ENCODE measurements at regions not wholly inside any gene's neighbourhood (a gene's known extent, or its start where the extent isn't known, plus 50 kb on each side); places are given as distances from the start of the nearest gene placed in this dataset.

DNA sequence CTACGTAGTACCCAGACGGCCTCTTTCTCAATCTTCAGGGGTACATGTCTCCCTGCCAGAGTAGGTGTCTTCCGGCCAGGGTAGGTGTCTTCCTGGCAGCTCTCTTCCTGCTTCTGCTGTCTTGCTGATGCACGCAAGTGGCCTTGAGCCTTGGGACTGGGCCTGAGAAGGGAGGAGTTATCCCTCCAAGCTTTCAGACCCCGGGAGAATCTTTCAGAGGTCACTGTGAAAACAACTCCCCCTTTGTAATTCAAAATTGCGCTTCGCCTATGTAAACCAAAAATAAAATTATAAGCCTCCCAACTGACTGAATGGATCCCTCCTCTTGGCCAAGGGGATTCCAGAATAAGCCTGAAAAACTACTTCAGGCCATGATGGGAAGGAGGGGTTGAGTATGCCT is 87.3 kb upstream of the NUDT4 start:
- ChIA-PET CTCF (no interaction called here), POLR2A (no interaction called here)
- TF ChIP-seq, protein P1, sequence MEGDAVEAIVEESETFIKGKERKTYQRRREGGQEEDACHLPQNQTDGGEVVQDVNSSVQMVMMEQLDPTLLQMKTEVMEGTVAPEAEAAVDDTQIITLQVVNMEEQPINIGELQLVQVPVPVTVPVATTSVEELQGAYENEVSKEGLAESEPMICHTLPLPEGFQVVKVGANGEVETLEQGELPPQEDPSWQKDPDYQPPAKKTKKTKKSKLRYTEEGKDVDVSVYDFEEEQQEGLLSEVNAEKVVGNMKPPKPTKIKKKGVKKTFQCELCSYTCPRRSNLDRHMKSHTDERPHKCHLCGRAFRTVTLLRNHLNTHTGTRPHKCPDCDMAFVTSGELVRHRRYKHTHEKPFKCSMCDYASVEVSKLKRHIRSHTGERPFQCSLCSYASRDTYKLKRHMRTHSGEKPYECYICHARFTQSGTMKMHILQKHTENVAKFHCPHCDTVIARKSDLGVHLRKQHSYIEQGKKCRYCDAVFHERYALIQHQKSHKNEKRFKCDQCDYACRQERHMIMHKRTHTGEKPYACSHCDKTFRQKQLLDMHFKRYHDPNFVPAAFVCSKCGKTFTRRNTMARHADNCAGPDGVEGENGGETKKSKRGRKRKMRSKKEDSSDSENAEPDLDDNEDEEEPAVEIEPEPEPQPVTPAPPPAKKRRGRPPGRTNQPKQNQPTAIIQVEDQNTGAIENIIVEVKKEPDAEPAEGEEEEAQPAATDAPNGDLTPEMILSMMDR (IDR thresholded peaks at IDR 0.05; ENCODE audit: control extremely low read depth, extremely low read depth, low read depth, missing control alignments): no peak
- DNase-seq (ENCODE audit: extremely low spot score): no peak

DNA sequence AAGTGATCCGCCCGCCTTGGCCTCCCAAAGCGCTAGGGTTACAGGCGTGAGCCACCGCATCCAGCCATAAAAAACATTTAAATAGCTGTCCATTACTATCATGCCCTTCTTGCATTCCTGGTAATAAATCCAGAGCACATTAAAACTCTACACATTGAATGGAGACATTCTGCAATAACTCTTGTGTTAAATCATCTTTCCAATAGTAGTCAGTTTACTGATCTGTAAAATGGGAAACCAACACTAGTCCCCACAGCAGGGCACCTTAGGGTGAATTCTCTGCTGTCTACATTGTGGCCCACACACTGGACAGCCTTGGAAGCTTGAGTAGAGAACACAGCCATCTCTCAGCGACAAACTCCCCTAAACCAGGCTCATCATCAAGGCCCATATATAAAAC is 85.5 kb upstream of the NUDT4 start:
- DNase-seq (ENCODE audit: extremely low spot score): no peak
- POLR2A ChIA-PET: no interaction called here
- TF ChIP-seq, protein P1 (IDR thresholded peaks at IDR 0.05; ENCODE audit: control extremely low read depth, extremely low read depth, low read depth, missing control alignments): no peak
- CTCF ChIA-PET: interaction anchor here (1.6 kb wide), 1 partner anchor 32 kb away, joined by 3 read pairs; no protein-coding TSS in a partner anchor

DNA sequence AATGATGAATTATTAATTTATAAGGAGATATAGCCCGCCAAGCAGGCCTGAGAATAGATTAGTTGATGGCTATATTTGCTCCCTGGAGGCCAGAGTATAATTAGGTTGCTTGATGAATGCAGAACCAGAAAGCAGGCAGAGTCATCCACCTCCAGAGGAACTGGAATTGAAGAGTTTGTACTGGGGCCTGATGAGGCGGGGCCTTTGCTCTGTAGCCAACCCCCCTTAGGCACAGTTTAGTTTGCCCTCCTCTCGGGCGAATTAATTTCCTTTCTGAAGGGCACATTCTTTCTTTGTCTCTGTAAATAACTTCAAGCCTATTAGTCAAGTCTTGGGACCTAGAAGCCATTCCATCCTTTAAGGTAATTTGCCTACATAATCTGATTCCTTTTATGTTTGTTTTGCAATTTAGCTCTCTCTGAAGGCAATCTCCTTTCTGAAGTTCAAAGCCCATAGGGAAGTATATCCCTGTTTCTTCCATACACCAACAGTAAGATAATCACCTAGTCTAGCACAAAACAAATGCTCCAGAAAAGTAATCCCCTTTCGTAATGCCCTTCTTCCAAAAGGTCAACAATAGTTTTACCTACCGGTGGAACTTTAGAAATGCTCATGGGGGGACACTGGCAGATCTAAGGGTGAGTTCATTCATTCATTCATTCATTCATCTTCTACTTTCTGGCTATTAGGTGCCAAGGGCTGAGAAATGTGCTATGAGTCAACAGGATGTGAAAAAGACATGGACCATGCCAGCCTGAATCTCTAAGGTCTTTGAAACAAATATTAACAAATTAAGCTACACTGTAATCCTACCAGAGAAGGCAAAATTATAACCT is 84.8 kb upstream of the NUDT4 start:
- DNase-seq (ENCODE audit: extremely low spot score): no peak
- TF ChIP-seq, protein P1 (IDR thresholded peaks at IDR 0.05; ENCODE audit: control extremely low read depth, extremely low read depth, low read depth, missing control alignments): no peak
- CTCF ChIA-PET: interaction anchor here (1.6 kb wide), 1 partner anchor 31 kb away, joined by 3 read pairs; no protein-coding TSS in a partner anchor
- POLR2A ChIA-PET: no interaction called here

DNA sequence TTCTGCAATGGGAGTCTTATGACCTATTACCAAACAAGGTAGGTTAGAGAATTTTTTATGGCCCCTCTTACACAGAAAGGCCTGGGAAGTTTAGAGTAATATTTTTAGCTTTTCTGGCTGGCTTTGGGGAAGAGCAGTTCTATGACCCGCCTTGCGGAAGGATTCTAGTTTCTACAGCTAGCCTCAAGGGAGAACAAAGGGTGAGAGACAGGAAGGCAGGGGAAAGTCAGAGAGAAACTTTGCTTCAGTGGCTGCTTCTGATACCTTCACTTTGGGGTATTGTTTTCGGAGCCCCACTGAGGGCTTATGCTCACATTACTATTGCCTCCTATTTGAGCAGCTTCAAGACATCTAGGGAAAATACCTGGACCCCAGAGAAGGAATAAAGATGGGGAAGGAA is 80.7 kb upstream of the NUDT4 start:
- POLR2A ChIA-PET: no interaction called here
- peak; percentile 56 for DNase-seq (ENCODE audit: extremely low spot score)
- CTCF ChIA-PET: interaction anchor here (1.0 to 2.4 kb wide), 7 partner anchors 8 to 205 kb away, joined by 3 to 10 read pairs (median 3); no protein-coding TSS in a partner anchor
- TF ChIP-seq, protein P1 (IDR thresholded peaks at IDR 0.05; ENCODE audit: control extremely low read depth, extremely low read depth, low read depth, missing control alignments): no peak

DNA sequence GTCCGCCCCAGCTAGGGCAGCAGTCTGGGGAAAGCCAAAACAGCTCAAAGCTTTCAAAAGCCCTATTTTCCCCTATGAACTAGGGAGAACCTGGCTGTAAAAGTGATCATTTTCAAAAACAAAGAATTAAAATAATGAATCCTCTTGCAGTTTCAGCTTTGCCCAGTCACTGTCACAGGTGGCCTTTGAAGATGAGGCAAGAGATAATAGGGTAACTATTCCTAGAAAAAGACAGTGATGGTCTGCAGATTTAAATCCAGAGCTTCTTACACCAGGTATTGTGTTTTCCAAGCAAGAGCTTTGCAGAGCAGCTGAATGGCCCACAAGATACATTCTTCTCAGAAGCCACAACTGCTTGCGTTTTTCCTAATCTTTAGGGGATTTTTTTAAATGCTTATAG is 80.2 kb upstream of the NUDT4 start:
- TF ChIP-seq, protein P1 (IDR thresholded peaks at IDR 0.05; ENCODE audit: control extremely low read depth, extremely low read depth, low read depth, missing control alignments): no peak
- POLR2A ChIA-PET: no interaction called here
- CTCF ChIA-PET: interaction anchor here (0.8 to 2.4 kb wide), 7 partner anchors 9 to 206 kb away, joined by 3 to 10 read pairs (median 3); no protein-coding TSS in a partner anchor
- no peak for DNase-seq (ENCODE audit: extremely low spot score)

DNA sequence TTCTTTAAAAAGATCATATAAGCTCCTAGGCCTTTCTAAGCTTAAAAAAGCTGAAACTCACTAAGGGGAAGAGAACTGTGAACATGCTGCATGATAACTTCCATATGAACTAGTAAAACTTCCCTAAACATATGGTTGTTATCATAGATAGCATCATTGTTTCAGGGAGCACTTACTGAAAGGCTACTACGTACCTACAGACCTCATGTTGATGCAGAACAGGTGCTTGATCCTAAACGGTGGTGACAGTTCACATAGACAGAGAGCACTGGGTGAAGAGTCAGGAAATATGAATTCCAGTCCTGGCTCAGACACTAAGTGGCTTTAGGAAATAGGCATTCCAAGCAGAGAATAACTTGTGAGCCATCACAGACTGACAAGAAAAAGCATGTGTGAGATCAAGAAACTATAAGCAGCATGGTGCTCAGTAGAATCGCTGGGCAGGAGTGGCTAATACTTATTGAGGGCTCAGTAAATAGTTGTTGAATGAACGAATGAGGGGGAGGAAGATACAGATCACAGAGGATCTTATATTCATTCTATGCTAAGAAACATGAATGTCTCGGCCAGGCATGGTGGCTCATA is 78.4 kb upstream of the NUDT4 start:
- DNase-seq (ENCODE audit: extremely low spot score): no peak
- TF ChIP-seq, protein P1 (IDR thresholded peaks at IDR 0.05; ENCODE audit: control extremely low read depth, extremely low read depth, low read depth, missing control alignments): no peak
- ChIA-PET POLR2A (no interaction called here), CTCF (interaction anchor here (0.6 to 2.4 kb wide), 3 partner anchors 11 to 57 kb away, joined by 3 to 10 read pairs (median 3); no protein-coding TSS in a partner anchor)

Data from GM10248 (cell line).